ENCODE measurements at regions not wholly inside any gene's neighbourhood (a gene's known extent, or its start where the extent isn't known, plus 50 kb on each side); places are given as distances from the start of the nearest gene placed in this dataset.
"Not testable (repeated sequence)": the region's sequence is repeated elsewhere in the genome, so short reads cannot be mapped to it uniquely, and the experiment has no call there.

- no peak for DNase-seq
Observed at GRCh38 chr1:70490153-70490552, 79.1 kb downstream of the CTH start.

- DNase-seq: no peak
Observed at GRCh38 chr1:70495370-70495769, 84.3 kb downstream of the CTH start.

- no peak for DNase-seq
Observed at GRCh38 chr1:70496181-70496580, 85.1 kb downstream of the CTH start.

GRCh38 chr1:70497152-70497551 is 86.1 kb downstream of the CTH start:
- DNase-seq: no peak

GRCh38 chr1:70498666-70499065 is 87.6 kb downstream of the CTH start:
- no peak for DNase-seq

GRCh38 chr1:70499695-70500094 is 88.6 kb downstream of the CTH start:
- DNase-seq: no peak

- DNase-seq: no peak
Observed at GRCh38 chr1:70503358-70503757, 92.3 kb downstream of the CTH start.

GRCh38 chr1:70504176-70504820 is 93.2 kb downstream of the CTH start:
- no peak for DNase-seq

- DNase-seq: no peak
Observed at GRCh38 chr1:70504821-70505193, 93.7 kb downstream of the CTH start.

- DNase-seq: not testable (repeated sequence)
Observed at GRCh38 chr1:70507991-70508390, 96.9 kb downstream of the CTH start.

- peak; percentile 78 for DNase-seq
Observed at GRCh38 chr1:70509996-70510876, 99.2 kb downstream of the CTH start.

- no peak for DNase-seq
Observed at GRCh38 chr1:70517444-70517843, 106.4 kb downstream of the CTH start.

GRCh38 chr1:70518106-70518505 is 107.0 kb downstream of the CTH start:
- no peak for DNase-seq

GRCh38 chr1:70528590-70529333 is 117.7 kb downstream of the CTH start:
- DNase-seq: no peak

- DNase-seq: no peak
Observed at GRCh38 chr1:70536708-70537366, 125.8 kb downstream of the CTH start.

GRCh38 chr1:70537788-70538187 is 126.7 kb downstream of the CTH start:
- DNase-seq: no peak

GRCh38 chr1:70542030-70542429 is 131.0 kb downstream of the CTH start:
- DNase-seq: no peak

GRCh38 chr1:70542856-70543255 is 131.8 kb downstream of the CTH start:
- no peak for DNase-seq

GRCh38 chr1:70546726-70547125 is 135.7 kb downstream of the CTH start:
- no peak for DNase-seq

- DNase-seq: peak; percentile 74
Observed at GRCh38 chr1:70552662-70553566, 141.8 kb downstream of the CTH start.

- no peak for DNase-seq
Observed at GRCh38 chr1:70553567-70553956, 142.5 kb downstream of the CTH start.

GRCh38 chr1:70554341-70554740 is 143.3 kb downstream of the CTH start:
- no peak for DNase-seq
